ENCODE measurements at regions not wholly inside any gene's neighbourhood (a gene's known extent, or its start where the extent isn't known, plus 50 kb on each side); places are given as distances from the start of the nearest gene placed in this dataset.
A peak's percentile ranks its signal among the peaks of the same experiment; 100 is the strongest.

GRCh38 chr13:65032825-65033224 is 2197.3 kb downstream of the PCDH9 start:
- TF ChIP-seq MAX (IDR thresholded peaks at IDR 0.05), result no peak
- no peak for TF ChIP-seq CREB1 (IDR thresholded peaks at IDR 0.05; ENCODE audit: low read depth)
- no peak for TF ChIP-seq CEBPB (IDR thresholded peaks at IDR 0.05)
- TF ChIP-seq REST (IDR thresholded peaks at IDR 0.05; ENCODE audit: low read depth), result no peak
- TF ChIP-seq RAD21 (IDR thresholded peaks at IDR 0.05; ENCODE audit: low read depth), result no peak
- TF ChIP-seq NFIC (IDR thresholded peaks at IDR 0.05), result no peak
- TF ChIP-seq EGR1 (IDR thresholded peaks at IDR 0.05), result no peak
- TF ChIP-seq YY1 (IDR thresholded peaks at IDR 0.05; ENCODE audit: low read depth), result no peak

DNA sequence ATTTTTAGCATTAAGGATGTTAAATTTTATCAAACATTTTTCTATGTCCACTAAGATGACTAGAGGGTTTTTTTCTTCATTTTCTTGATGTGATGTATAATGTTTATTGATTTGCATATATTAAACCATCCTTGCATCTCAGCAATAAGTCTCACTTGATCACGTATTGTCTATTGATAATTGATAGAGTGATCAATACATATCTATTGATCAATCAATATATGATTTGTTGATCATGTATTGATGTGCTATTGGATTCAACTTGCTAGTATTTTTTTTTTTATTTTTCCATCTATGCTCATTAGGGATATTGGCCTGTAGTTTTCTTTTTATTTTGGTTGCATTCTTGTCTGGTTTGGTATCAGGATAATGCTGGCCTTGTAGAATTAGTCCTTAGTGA is 2202.0 kb downstream of the PCDH9 start:
- TF ChIP-seq EGR1 (IDR thresholded peaks at IDR 0.05) (no peak), TEAD4 (IDR thresholded peaks at IDR 0.05) (no peak)

DNA sequence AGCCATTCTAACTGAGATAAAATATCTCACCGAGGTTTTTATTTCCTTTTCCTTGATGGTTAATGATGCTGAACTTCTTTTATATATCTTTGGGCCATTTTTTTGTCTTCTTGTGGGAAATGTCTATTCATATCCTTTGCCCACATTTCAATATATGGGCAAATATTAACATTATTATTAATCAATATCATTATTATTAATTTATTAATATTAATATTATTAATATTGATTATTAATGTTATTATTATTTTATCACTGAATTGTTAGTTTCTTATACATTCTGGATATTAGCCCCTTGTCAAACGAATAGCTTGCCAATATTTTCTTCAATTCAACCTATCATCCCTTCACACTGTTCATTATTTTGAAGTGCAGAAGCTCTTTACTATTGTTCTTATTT is 2203.6 kb downstream of the PCDH9 start:
- no peak for TF ChIP-seq TCF12 (IDR thresholded peaks at IDR 0.05; ENCODE audit: low read depth)
- no peak for TF ChIP-seq TEAD4 (IDR thresholded peaks at IDR 0.05)

- no peak for TF ChIP-seq FOXM1 (IDR thresholded peaks at IDR 0.05; ENCODE audit: borderline replicate concordance, low read depth)
- no peak for TF ChIP-seq NFIC (IDR thresholded peaks at IDR 0.05)
- no peak for TF ChIP-seq EP300 (IDR thresholded peaks at IDR 0.05; ENCODE audit: borderline replicate concordance)
- peak; percentile 64; the same call in 1 of the 2 replicates for TF ChIP-seq CEBPB (IDR thresholded peaks at IDR 0.05)
- TF ChIP-seq RAD21 (IDR thresholded peaks at IDR 0.05; ENCODE audit: low read depth), result no peak
- TF ChIP-seq YY1 (IDR thresholded peaks at IDR 0.05; ENCODE audit: low read depth), result no peak
Observed at GRCh38 chr13:65011378-65011777, 2218.8 kb downstream of the PCDH9 start.

DNA sequence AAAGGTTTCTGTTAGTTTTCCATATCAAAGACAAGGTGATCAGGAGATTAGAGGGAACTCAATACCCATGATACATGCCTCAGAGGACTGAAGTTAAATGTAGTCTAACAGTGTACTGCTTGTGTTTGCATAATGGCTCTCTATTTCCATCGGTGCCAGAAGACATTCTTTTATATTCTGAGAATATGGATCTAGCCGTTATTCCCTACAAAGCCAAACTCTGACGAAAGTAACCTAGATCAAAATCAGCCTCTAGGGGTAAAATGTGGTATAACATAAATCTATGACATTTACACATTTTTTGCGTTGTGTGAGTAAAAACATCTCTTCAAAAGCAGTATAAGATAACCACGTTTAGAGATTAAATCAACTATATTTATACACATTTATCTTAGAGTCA is 2232.7 kb downstream of the PCDH9 start:
- TF ChIP-seq ZBTB7A (IDR thresholded peaks at IDR 0.05; ENCODE audit: low read depth) (no peak), CEBPB (IDR thresholded peaks at IDR 0.05) (no peak), EGR1 (IDR thresholded peaks at IDR 0.05) (no peak), MAX (IDR thresholded peaks at IDR 0.05) (no peak), CREB1 (IDR thresholded peaks at IDR 0.05; ENCODE audit: low read depth) (no peak), EP300 (IDR thresholded peaks at IDR 0.05; ENCODE audit: borderline replicate concordance) (no peak), FOXM1 (IDR thresholded peaks at IDR 0.05; ENCODE audit: borderline replicate concordance, low read depth) (no peak), TCF12 (IDR thresholded peaks at IDR 0.05; ENCODE audit: low read depth) (no peak), NFIC (IDR thresholded peaks at IDR 0.05) (no peak), TEAD4 (IDR thresholded peaks at IDR 0.05) (no peak), YY1 (IDR thresholded peaks at IDR 0.05; ENCODE audit: low read depth) (no peak), USF1 (IDR thresholded peaks at IDR 0.05) (no peak), REST (IDR thresholded peaks at IDR 0.05; ENCODE audit: low read depth) (no peak), TAF1 (IDR thresholded peaks at IDR 0.05; ENCODE audit: low read depth) (no peak), RAD21 (IDR thresholded peaks at IDR 0.05; ENCODE audit: low read depth) (no peak)

DNA sequence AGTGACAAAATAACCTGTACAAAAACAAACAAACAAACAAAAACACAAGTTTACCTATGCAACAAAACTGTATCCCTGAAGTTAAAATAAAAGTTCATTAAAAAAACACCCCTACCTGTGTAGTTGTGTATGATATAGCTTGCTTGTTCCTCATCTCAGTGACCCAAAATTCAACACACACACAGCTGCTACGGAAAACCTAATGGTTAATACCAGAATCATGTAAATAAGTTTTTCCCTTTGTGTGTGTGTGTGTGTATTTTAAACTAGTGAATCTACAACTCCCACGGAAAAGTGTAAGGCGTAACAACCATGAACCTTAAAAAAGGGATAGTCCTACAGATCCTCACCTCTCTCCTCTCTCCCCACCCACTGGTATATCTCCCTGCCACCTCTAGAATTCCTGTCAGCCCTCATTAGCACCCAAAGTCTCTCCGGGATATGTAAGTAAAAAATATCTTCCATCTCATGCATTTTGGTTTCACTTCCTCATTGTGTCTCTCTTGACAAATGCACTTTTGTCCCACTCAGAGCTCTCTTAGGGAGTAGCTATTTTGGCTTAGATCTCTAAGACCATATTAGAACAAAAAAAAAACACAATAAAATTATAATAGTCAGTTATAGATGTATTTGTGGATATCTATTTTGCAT is 2236.5 kb downstream of the PCDH9 start:
- TF ChIP-seq EP300 (IDR thresholded peaks at IDR 0.05; ENCODE audit: borderline replicate concordance) (no peak), MAX (IDR thresholded peaks at IDR 0.05) (no peak), YY1 (IDR thresholded peaks at IDR 0.05; ENCODE audit: low read depth) (no peak), ZBTB7A (IDR thresholded peaks at IDR 0.05; ENCODE audit: low read depth) (no peak), TAF1 (IDR thresholded peaks at IDR 0.05; ENCODE audit: low read depth) (no peak), TEAD4 (IDR thresholded peaks at IDR 0.05) (no peak), NFIC (IDR thresholded peaks at IDR 0.05) (no peak), FOXM1 (IDR thresholded peaks at IDR 0.05; ENCODE audit: borderline replicate concordance, low read depth) (no peak), CREB1 (IDR thresholded peaks at IDR 0.05; ENCODE audit: low read depth) (no peak), REST (IDR thresholded peaks at IDR 0.05; ENCODE audit: low read depth) (no peak), EGR1 (IDR thresholded peaks at IDR 0.05) (no peak), USF1 (IDR thresholded peaks at IDR 0.05) (no peak), TCF12 (IDR thresholded peaks at IDR 0.05; ENCODE audit: low read depth) (no peak), RAD21 (IDR thresholded peaks at IDR 0.05; ENCODE audit: low read depth) (no peak), CEBPB (IDR thresholded peaks at IDR 0.05) (no peak)
